GM23248 (cell line): ENCODE measurements at regions not wholly inside any gene's neighbourhood (a gene's known extent, or its start where the extent isn't known, plus 50 kb on each side); places are given as distances from the start of the nearest gene placed in this dataset.
"Not testable (repeated sequence)": the region's sequence is repeated elsewhere in the genome, so short reads cannot be mapped to it uniquely, and the experiment has no call there.

Experiments
- DNase-seq: peaks from one replicate; pipeline ENCODE4 v3.0.0-alpha.2; 2015
- H2AFZ ChIP-seq: fragments of 200-600 bp; sonication (generic); 2 replicates; pipeline ENCODE4 v1.6.1; 2016; ENCODE audit warnings: antibody characterized with exemption
- H3F3A ChIP-seq: fragments of 200-600 bp; sonication (generic); 2 replicates; pipeline ENCODE4 v1.6.1; 2016; ENCODE audit warnings: mild to moderate bottlenecking, antibody characterized with exemption, mixed run types; ENCODE audit not compliant: insufficient read depth
- H3K27ac ChIP-seq: fragments of 200-600 bp; sonication (generic); 2 replicates; pipeline ENCODE4 v1.5.1; 2016; ENCODE audit warnings: mild to moderate bottlenecking
- H3K27me3 ChIP-seq: fragments of 200-600 bp; sonication (generic); replicated peaks from 2 replicates; pipeline ENCODE4 v1.6.1; 2016; ENCODE audit warnings: mild to moderate bottlenecking; ENCODE audit not compliant: insufficient read depth
- H3K36me3 ChIP-seq: fragments of 200-600 bp; sonication (generic); 2 replicates; pipeline ENCODE4 v1.6.1; 2016; ENCODE audit warnings: low read depth, mild to moderate bottlenecking
- H3K4me1 ChIP-seq: fragments of 200-600 bp; sonication (generic); 2 replicates; pipeline ENCODE4 v1.6.1; 2016; ENCODE audit warnings: mild to moderate bottlenecking; ENCODE audit not compliant: insufficient read depth
- H3K4me2 ChIP-seq: fragments of 200-600 bp; sonication (generic); one replicate; pipeline ENCODE4 v1.6.1; 2016; ENCODE audit warnings: mild to moderate bottlenecking; ENCODE audit not compliant: unreplicated experiment
- H3K4me3 ChIP-seq: fragments of 200-600 bp; sonication (generic); 2 replicates; pipeline ENCODE4 v1.5.1; 2016; ENCODE audit warnings: mild to moderate bottlenecking
- H3K79me2 ChIP-seq: fragments of 200-600 bp; sonication (generic); 2 replicates; pipeline ENCODE4 v1.6.1; 2016; ENCODE audit warnings: mild to moderate bottlenecking; ENCODE audit not compliant: insufficient read depth
- H3K9ac ChIP-seq: fragments of 200-600 bp; sonication (generic); 2 replicates; pipeline ENCODE4 v1.6.1; 2016; ENCODE audit warnings: mild to moderate bottlenecking
- H3K9me2 ChIP-seq: fragments of 200-600 bp; sonication (generic); 2 replicates; pipeline ENCODE4 v1.6.1; 2016; ENCODE audit warnings: mixed run types, mild to moderate bottlenecking, moderate library complexity; ENCODE audit not compliant: insufficient read depth
- H3K9me3 ChIP-seq: fragments of 200-600 bp; sonication (generic); one replicate; pipeline ENCODE4 v1.6.1; 2017; ENCODE audit warnings: low read depth
- H4K20me1 ChIP-seq: fragments of 200-600 bp; sonication (generic); 2 replicates; pipeline ENCODE4 v1.6.0; 2016; ENCODE audit not compliant: insufficient read depth
- EZH2 ChIP-seq: fragments of 200-600 bp; sonication (generic); IDR thresholded peaks from 2 replicates; pipeline ENCODE4 v1.6.1; 2018; ENCODE audit warnings: antibody characterized with exemption, mild to moderate bottlenecking; ENCODE audit not compliant: insufficient read depth, poor library complexity, severe bottlenecking
- EZH2phosphoT487 ChIP-seq: fragments of 200-600 bp; sonication (generic); IDR thresholded peaks from 2 replicates; pipeline ENCODE4 v1.6.1; 2018; ENCODE audit warnings: antibody characterized with exemption, moderate library complexity, mild to moderate bottlenecking, low read depth; ENCODE audit not compliant: insufficient read depth
- WGBS, 2 experiments: methylation state at CpG; one replicate each; pipeline ENCODE4 v1.1.6; 2015 to 2017; ENCODE audit warnings: low lambda C conversion rate in 2 of 2, low coverage in 1 of 2; ENCODE audit errors: missing lambda C conversion rate in 2 of 2; 5-methylcytosine and 5-hydroxymethylcytosine counted together
- in situ Hi-C: fragments of 300-500 bp; cut with MboI; formaldehyde crosslinking; loops from 2 replicates; pipeline ENCODE4 v1.15.0; 2020

DNA sequence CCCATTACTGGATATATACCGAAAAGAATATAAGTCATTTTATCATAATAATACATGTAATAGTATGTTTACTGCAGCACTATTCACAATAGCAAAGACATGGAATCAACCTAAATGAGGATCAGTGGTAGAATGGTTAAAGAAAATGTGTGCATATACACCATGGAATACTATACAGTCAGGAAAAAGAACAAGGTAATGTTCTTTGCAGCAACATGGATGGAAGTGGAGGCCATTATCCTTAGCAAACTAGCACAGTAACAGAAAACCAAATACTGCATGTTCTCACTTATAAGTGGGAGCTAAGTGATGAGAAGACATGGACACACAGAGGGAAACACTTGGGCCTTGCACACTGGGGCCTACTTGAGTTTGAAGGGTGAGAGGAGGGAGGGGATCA, 207.4 kb upstream of the APOOL start:
- no peaks in the 10 kb centered on the region for H3K9me3 ChIP-seq
- no peak overlapping the region for H3K4me2 ChIP-seq
- H3F3A ChIP-seq, result no peaks in the 10 kb centered on the region
- DNase-seq, result no peak
- no peaks in the 10 kb centered on the region for H4K20me1 ChIP-seq
- H3K4me1 ChIP-seq, result no peaks in the 10 kb centered on the region
- no peak overlapping the region for H2AFZ ChIP-seq
- in situ Hi-C loops, result no loop called here
- no peak for TF ChIP-seq EZH2
- TF ChIP-seq EZH2phosphoT487, result no peak
- no peaks in the 10 kb centered on the region for H3K79me2 ChIP-seq
- no peak overlapping the region for H3K4me3 ChIP-seq
- no peaks in the 10 kb centered on the region for H3K36me3 ChIP-seq
- H3K27ac ChIP-seq, result no peak overlapping the region
- 67 to 86% methylated on average over 1 of the region's 1 CpG for WGBS, 2 experiments
- H3K9me2 ChIP-seq, result no peaks in the 10 kb centered on the region
- H3K27me3 ChIP-seq, result no peaks in the 10 kb centered on the region
- H3K9ac ChIP-seq, result no peak overlapping the region

DNA sequence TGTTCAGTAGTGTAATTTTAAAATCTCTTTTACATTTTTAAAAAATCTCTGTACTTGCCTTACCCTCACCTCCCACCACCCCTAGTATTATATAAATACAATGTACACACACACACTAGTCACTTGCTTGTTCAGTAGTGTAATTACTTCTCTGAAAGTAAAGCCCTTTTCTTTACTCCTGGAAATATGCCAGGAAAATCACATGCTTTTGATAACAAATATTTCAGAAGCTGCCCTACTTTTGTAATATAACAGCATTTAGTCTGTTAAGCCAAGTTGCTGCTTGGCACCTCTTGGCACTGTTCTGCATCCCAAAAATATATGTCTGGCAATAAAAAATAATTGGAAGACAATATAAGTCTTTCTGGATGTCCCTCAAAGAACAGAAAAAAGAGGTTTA, 172.8 kb upstream of the APOOL start:
- no peak overlapping the region for H3K9ac ChIP-seq
- no peak for DNase-seq
- in situ Hi-C loops, result no loop called here
- H3K27ac ChIP-seq, result no peak overlapping the region
- no peak overlapping the region for H3K4me3 ChIP-seq
- H3K4me2 ChIP-seq, result no peak overlapping the region
- no peaks in the 10 kb centered on the region for H3K9me3 ChIP-seq
- no peaks in the 10 kb centered on the region for H3K79me2 ChIP-seq
- no peaks in the 10 kb centered on the region for H3K27me3 ChIP-seq
- H4K20me1 ChIP-seq, result no peaks in the 10 kb centered on the region
- H3K4me1 ChIP-seq, result no peaks in the 10 kb centered on the region
- no peaks in the 10 kb centered on the region for H3F3A ChIP-seq
- H2AFZ ChIP-seq, result no peak overlapping the region
- H3K9me2 ChIP-seq, result no peaks in the 10 kb centered on the region
- TF ChIP-seq EZH2 (no peak), EZH2phosphoT487 (no peak)
- no peaks in the 10 kb centered on the region for H3K36me3 ChIP-seq

DNA sequence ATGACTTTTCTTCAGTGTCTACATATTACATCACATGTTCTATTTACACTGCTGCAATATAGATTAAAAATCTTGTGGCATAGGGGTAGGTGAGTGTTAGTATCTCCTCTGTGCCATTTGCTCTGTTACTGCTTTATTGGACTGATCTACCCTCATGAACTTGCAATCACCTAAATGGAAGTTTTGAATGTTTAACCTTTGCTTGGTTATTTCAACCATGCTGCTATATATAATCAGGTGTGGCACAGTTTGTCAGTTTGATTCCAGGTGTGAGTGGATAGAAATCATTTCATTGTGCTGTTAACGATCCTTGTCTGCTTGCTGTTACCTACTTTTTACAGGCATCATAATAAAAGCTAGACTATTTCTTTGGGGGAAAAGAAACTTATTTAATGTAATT, 157.1 kb upstream of the APOOL start:
- 46 to 56% methylated on average over 1 of the region's 1 CpG for WGBS, 2 experiments
- DNase-seq, H4K20me1 ChIP-seq, H3F3A ChIP-seq, in situ Hi-C loops, H3K4me1 ChIP-seq, H3K9ac ChIP-seq, H3K4me2 ChIP-seq, H3K36me3 ChIP-seq, H3K27me3 ChIP-seq, H3K79me2 ChIP-seq, H3K4me3 ChIP-seq, H3K9me3 ChIP-seq, H3K9me2 ChIP-seq, H3K27ac ChIP-seq, H2AFZ ChIP-seq: not testable (repeated sequence)

DNA sequence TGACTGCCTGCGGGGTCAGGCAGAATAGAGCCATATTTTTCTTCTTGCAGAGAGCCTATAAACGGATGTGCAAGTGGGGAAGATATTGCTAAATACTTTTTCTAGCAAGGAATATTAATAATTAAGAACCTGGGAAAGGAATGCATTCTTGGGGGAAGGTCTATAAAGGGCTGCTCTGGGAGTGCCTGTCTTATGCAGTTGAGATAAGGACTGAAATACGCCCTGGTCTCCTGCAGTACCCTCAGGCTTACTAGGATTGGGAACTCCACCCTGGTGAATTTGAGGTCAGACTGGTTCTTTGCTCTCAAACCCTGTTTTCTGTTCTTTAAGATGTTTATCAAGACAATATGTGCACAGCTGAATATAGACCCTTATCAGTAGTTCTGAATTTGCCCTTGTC, 152.5 kb upstream of the APOOL start:
- H3K27me3 ChIP-seq, H2AFZ ChIP-seq, H3K4me2 ChIP-seq, H3K9me3 ChIP-seq, H3K36me3 ChIP-seq, H3K9ac ChIP-seq, H4K20me1 ChIP-seq, H3K27ac ChIP-seq, H3K4me1 ChIP-seq, H3F3A ChIP-seq, in situ Hi-C loops, DNase-seq, H3K4me3 ChIP-seq, H3K79me2 ChIP-seq, H3K9me2 ChIP-seq: not testable (repeated sequence)
- WGBS, 2 experiments, result 44 to 57% methylated on average over 3 of the region's 3 CpGs

DNA sequence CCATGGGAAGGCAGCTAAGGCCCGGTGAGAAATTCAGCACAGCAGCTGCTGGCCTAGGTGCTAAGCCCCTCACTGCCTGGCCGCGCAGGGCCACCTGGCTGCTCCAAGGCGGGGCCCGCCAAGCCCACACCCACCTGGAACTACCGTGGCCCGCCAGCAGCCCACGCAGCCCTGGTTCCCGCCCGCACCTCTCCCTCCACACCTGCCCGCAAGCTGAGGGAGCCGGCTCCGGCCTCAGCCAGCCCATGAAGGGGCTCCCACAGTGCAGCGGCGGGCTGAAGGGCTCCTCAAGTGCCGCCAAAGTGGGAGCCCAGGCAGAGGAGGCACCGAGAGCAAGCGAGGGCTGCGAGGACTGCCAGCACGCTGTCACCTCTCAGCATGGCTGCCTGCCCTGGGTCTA, 146.9 kb upstream of the APOOL start:
- 64% methylated on average over 3 of the region's 20 CpGs; no CpG with 5 or more reads in 1 of the 2 experiments for WGBS, 2 experiments
- DNase-seq, H3K4me2 ChIP-seq, H3K36me3 ChIP-seq, H3K4me3 ChIP-seq, H4K20me1 ChIP-seq, H3K4me1 ChIP-seq, H3K79me2 ChIP-seq, H3K9me2 ChIP-seq, H3K9ac ChIP-seq, H3K27ac ChIP-seq, H3K9me3 ChIP-seq, in situ Hi-C loops, H3K27me3 ChIP-seq, H3F3A ChIP-seq, H2AFZ ChIP-seq: not testable (repeated sequence)

DNA sequence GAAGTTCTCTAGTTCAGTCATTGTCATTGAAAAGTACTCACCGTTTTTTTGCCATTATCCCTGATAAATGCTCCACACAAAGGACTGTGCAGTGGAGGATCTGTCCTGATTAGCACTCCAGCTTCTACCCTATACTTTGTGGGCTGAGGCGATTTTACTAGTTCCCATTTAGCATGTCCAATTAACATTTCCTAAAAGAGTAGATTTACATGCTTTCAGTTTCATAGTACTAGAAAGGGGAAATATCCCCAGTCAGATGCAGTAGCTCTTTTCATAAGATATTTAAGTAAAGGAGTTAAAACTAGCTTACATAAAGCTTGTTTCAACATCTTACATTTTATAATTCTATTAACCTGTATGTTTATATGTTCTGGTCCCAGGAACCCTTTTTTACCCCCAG, 144.9 kb upstream of the APOOL start:
- H3K9ac ChIP-seq, H2AFZ ChIP-seq, H3K4me1 ChIP-seq, H3K36me3 ChIP-seq, H3K4me2 ChIP-seq, H3K9me2 ChIP-seq, H4K20me1 ChIP-seq, in situ Hi-C loops, H3K4me3 ChIP-seq, H3K79me2 ChIP-seq, H3K27me3 ChIP-seq, H3K9me3 ChIP-seq, H3F3A ChIP-seq, H3K27ac ChIP-seq, DNase-seq: not testable (repeated sequence)
- 43 to 80% methylated on average over 1 to 2 of the region's 2 CpGs for WGBS, 2 experiments
